Tibial nerve (tissue), 4 donors: ENCODE measurements at regions not wholly inside any gene's neighbourhood (a gene's known extent, or its start where the extent isn't known, plus 50 kb on each side); places are given as distances from the start of the nearest gene placed in this dataset.

Experiments used
- EP300 ChIP-seq, 2 donors: sonication (generic); formaldehyde crosslinking; IDR thresholded peaks; one replicate each; pipeline ENCODE4 v1.6.1; 2017; ENCODE audit warnings: antibody characterized with exemption in 2 of 2, mild to moderate bottlenecking in 1 of 2
- POLR2A ChIP-seq, 2 donors: fragments of 450-650 bp; IDR thresholded peaks; one replicate each; pipeline ENCODE4 v1.6.1; 2017; ENCODE audit warnings: antibody characterized with exemption in 2 of 2, mild to moderate bottlenecking in 2 of 2, moderate library complexity in 2 of 2
- TF ChIP-seq, protein P1 (sequence below), 5 experiments: fragments of 200-600 bp in 3 of 5; fragments of 450-650 bp in 2 of 5; sonication (generic) in 3 of 5; IDR thresholded peaks; one replicate each; pipeline ENCODE4 v1.5.1; 2016 to 2019; ENCODE audit warnings: antibody characterized with exemption in 5 of 5, mild to moderate bottlenecking in 3 of 5, moderate library complexity in 2 of 5

DNA sequence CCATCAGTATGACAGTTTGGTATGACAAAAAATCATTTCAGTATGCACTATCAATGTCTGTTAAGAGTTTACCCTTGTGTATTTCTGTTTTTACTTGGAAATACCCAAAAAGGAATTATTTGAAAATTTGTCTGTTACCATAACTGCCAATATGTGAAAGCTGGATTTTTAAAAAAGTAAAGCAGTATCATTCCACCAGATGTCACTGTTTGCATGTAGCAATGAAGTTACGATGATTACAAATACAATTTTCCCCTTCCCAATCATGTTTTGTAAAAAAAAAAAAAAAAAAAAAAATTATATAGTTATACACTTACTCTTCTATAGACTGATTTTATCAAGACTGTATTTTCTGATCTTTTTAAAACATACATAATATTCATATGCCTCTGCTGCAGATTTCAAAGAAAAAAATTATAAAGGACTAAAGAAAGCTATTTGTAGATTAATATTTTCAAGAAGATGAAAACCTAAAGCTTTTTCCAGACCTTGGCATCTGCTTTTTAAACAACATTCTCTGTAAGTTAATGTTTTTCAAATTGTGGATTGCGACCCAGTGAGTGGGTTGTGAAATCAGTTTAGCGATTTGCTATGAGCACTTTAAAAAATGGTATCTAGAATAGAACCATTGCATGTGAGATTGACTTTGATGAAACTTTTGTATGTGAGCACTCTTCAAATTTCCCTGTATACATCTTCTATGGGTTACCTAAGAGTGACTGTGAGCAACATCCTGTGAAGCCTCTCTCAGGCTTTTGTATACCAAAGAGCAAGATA, 114.2 kb downstream of the TTC6 start:
- TF ChIP-seq, protein P1, sequence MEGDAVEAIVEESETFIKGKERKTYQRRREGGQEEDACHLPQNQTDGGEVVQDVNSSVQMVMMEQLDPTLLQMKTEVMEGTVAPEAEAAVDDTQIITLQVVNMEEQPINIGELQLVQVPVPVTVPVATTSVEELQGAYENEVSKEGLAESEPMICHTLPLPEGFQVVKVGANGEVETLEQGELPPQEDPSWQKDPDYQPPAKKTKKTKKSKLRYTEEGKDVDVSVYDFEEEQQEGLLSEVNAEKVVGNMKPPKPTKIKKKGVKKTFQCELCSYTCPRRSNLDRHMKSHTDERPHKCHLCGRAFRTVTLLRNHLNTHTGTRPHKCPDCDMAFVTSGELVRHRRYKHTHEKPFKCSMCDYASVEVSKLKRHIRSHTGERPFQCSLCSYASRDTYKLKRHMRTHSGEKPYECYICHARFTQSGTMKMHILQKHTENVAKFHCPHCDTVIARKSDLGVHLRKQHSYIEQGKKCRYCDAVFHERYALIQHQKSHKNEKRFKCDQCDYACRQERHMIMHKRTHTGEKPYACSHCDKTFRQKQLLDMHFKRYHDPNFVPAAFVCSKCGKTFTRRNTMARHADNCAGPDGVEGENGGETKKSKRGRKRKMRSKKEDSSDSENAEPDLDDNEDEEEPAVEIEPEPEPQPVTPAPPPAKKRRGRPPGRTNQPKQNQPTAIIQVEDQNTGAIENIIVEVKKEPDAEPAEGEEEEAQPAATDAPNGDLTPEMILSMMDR (IDR thresholded peaks at IDR 0.05): no peak
- TF ChIP-seq POLR2A (IDR thresholded peaks at IDR 0.05) (no peak), EP300 (IDR thresholded peaks at IDR 0.05) (no peak)
